ENCODE measurements at regions not wholly inside any gene's neighbourhood (a gene's known extent, or its start where the extent isn't known, plus 50 kb on each side); places are given as distances from the start of the nearest gene placed in this dataset.

DNA sequence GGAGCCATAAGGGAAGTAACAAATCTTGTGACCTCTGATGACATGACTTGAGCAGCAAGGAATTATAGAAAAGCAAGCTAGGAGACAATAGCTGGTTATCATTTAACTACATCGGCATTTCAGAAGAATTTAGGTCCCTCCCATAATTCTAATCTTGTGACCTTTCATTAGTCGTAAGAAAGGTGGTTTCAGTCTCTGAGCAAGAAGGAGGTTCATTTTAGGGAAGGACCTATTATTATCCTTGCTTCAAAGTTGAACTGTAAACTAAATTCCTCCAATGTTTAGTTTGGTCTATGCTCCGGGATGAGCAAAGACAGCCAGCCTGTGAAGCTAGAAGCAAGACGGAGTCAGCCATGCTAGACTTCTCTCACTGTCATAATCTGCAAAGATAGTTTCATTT, 159.6 kb downstream of the SLC16A9 start:
- DNase-seq, result no peak

- DNase-seq, result no peak
These were observed 171.0 kb downstream of the SLC16A9 start for GRCh38 chr10:59538623-59539022.

GRCh38 chr10:59537501-59537900, 172.1 kb downstream of the SLC16A9 start:
- DNase-seq, result no peak

DNA sequence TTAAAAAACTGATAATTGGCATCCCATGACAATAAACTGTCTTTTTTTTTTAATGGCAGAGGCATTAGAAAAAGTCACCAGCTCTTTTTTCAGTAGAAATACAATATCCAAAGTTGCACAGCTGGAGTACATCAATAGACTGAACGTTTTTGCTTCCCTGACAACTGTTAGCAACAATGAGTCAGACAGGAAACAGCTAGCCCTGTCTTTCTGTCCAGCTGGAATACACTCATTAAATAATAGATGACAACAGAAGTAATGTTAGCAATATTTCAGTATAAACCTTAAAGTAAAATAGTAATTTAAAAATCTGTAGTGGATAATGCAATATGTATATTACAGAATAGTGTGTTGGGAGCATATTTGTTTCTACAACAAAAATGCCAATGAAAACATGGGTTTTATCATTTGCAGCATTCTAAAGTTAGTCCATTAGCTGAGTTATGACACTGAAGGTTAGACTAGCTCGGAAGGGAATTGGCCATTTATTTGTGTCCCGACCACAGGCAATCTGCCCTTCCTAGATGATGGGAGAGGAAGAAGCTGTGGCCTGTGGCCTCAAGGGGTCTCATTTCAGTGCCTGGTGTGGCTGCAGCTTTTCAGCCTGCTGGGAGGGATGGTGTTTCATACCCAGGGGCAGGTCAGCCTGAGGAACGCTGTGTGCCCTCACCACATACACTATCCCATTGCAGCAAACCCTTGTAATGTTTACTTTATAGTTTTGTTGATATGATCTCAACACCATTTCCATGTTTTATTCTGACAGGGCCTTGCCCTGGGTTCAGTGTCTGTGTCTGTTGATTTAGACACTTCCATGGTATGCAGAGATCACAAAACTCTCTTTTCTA, 173.3 kb downstream of the SLC16A9 start:
- DNase-seq, result no peak

DNA sequence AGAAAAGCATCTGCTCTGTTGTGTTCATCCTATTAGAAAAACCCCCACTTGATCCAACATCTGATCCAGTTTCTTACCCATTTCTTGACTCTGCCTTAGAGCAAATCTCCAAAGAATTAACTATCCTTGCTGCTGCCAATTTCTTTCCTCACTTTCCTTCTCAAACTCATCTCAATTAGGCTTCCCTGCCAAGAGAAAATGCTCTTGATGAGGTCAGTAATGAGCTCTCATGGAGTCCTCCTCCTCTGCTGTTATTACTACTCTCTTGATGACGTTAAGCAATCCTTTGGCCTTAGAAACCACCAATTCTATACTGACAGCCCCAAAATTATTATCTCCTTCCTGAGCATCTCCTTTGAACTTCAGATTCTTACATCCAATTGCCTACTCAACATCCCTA, 162.0 kb upstream of the FAM13C start:
- no peak for DNase-seq

GRCh38 chr10:59523851-59524250, 161.5 kb upstream of the FAM13C start:
- no peak for DNase-seq

GRCh38 chr10:59517996-59518395, 155.6 kb upstream of the FAM13C start:
- DNase-seq, result peak; percentile 5 to 66

DNA sequence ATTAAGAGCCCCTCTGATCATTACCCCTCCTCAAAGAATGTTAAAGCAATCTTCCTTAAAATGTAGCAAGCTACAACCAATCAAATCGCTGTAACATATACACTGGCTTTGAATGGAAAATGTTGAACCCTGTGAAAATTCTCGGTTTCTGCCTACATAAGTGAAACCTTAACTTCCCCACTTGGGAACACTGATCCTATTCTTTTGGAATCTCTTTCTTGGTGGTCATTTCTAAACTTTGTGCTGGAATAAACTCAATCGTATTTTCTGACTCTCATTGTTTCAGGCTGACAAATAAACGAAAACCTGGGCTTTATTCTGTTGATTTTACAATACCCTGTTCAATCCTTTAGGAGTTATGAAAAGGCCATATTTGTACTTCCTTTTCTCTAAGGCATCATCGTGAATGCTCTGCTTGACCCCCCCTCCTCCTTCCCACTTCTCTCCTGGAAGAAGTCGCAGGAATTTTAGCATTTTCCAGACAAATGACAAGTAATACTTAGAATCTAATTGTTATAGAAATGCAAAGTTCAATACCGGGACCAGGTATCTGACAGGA, 155.1 kb upstream of the FAM13C start:
- DNase-seq, result no peak

GRCh38 chr10:59513558-59513957, 151.2 kb upstream of the FAM13C start:
- no peak for DNase-seq

- no peak for DNase-seq
These were observed 150.6 kb upstream of the FAM13C start for GRCh38 chr10:59512951-59513350.

GRCh38 chr10:59508956-59509355, 146.6 kb upstream of the FAM13C start:
- no peak for DNase-seq

DNA sequence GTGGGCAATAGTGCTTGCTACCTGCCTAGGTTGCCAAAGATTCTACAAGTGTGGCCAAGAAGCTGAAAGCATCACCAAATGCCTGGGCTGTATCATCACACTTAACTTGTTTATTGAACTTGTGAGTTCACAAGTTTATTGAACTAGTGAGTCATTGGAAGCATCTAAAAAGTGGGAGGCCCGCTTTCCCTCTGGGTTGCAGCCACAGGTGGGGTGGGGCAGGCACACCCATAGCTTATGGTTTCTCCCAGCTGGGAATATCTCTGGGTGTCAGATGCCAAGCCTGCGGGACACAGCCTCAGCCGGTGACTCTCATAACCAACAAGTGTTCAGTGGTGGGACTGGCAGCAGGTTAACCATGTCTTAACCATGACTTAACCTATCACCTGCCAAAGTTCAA, 145.9 kb upstream of the FAM13C start:
- no peak for DNase-seq

- DNase-seq, result no peak
These were observed 143.6 kb upstream of the FAM13C start for GRCh38 chr10:59505926-59506325.

GRCh38 chr10:59499460-59499859, 137.1 kb upstream of the FAM13C start:
- no peak for DNase-seq

GRCh38 chr10:59493017-59493416, 130.7 kb upstream of the FAM13C start:
- DNase-seq, result no peak

GRCh38 chr10:59479426-59479825, 117.1 kb upstream of the FAM13C start:
- no peak for DNase-seq

GRCh38 chr10:59470570-59470969, 108.2 kb upstream of the FAM13C start:
- no peak for DNase-seq

DNA sequence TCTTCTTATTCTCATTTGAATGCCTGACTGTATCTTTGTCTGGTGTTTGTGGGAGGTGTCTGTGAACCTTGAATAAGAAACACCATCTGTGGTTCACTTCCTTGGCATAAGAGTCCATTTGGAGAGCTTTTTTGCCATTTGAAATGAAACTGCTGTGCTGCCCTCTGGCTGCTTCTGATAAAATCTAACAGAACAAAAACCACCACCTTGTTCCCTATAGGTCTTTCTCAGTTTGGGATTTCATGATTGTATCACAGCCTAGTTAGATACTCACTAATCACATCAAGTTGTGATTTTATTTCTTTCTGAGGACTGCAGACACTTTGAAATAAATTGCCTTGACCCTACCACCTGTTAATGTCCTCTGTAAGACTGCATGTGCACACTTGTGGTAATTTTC, 102.7 kb upstream of the FAM13C start:
- DNase-seq, result peak in 1 of 2 donors; percentile 59

GRCh38 chr10:59464483-59464882, 102.1 kb upstream of the FAM13C start:
- no peak for DNase-seq

- no peak for DNase-seq
These were observed 101.6 kb upstream of the FAM13C start for GRCh38 chr10:59463909-59464308.

GRCh38 chr10:59460601-59461000, 98.3 kb upstream of the FAM13C start:
- no peak for DNase-seq

- no peak for DNase-seq
These were observed 93.8 kb upstream of the FAM13C start for GRCh38 chr10:59456199-59456598.

GRCh38 chr10:59454171-59454919, 92.0 kb upstream of the FAM13C start:
- DNase-seq, result no peak

GRCh38 chr10:59448616-59449015, 86.3 kb upstream of the FAM13C start:
- DNase-seq, result no peak

Data from hippocampal formation (tissue), 2 donors.